NT2/D1 (cell line): ENCODE measurements at regions not wholly inside any gene's neighbourhood (a gene's known extent, or its start where the extent isn't known, plus 50 kb on each side); places are given as distances from the start of the nearest gene placed in this dataset.
"Not testable (repeated sequence)": the region's sequence is repeated elsewhere in the genome, so short reads cannot be mapped to it uniquely, and the experiment has no call there.

ENCODE experiments used
- YY1 ChIP-seq: IDR thresholded peaks from 2 replicates; pipeline ENCODE4 v1.6.1; 2011; ENCODE audit not compliant: insufficient read length, insufficient read depth
- ZNF274 ChIP-seq: IDR thresholded peaks from 2 replicates; pipeline ENCODE4 v1.6.1; 2011; ENCODE audit warnings: mild to moderate bottlenecking, low read depth, low read length

GRCh38 chr6:119491112-119491511, 141.6 kb upstream of the MAN1A1 start:
- not testable (repeated sequence) for TF ChIP-seq ZNF274, YY1
